Liver (tissue), 8 donors: ENCODE measurements at regions not wholly inside any gene's neighbourhood (a gene's known extent, or its start where the extent isn't known, plus 50 kb on each side); places are given as distances from the start of the nearest gene placed in this dataset.

ENCODE experiments used
- DNase-seq: peaks from one replicate; pipeline ENCODE4 v3.0.0-alpha.2; 2017; ENCODE audit warnings: low spot score
- H3K27ac ChIP-seq, 2 donors: one replicate each; pipeline ENCODE4 v1.7.0; 2013; ENCODE audit warnings: inconsistent platforms in 2 of 2, low read length in 2 of 2, control low read depth in 1 of 2, low read depth in 1 of 2, mild to moderate bottlenecking in 1 of 2
- H3K27me3 ChIP-seq, 4 donors: one replicate each; pipeline versions ENCODE4 v1.6.1 to v1.7.0; 2013; ENCODE audit warnings: low read length in 3 of 4, inconsistent platforms in 1 of 4, mild to moderate bottlenecking in 1 of 4, moderate library complexity in 1 of 4; ENCODE audit not compliant: control insufficient read depth in 4 of 4, insufficient read depth in 4 of 4
- H3K36me3 ChIP-seq, 4 donors: one replicate each; pipeline versions ENCODE4 v1.6.1 to v1.7.0; 2013; ENCODE audit warnings: low read length in 3 of 4, mild to moderate bottlenecking in 3 of 4, low read depth in 1 of 4, moderate library complexity in 1 of 4; ENCODE audit not compliant: control insufficient read depth in 4 of 4, insufficient read depth in 3 of 4
- H3K4me1 ChIP-seq, 4 donors: one replicate each; pipeline versions ENCODE4 v1.6.1 to v1.7.0; 2013; ENCODE audit warnings: low read length in 3 of 4, mild to moderate bottlenecking in 3 of 4, moderate library complexity in 1 of 4; ENCODE audit not compliant: control insufficient read depth in 4 of 4, insufficient read depth in 4 of 4
- H3K4me3 ChIP-seq, 3 donors: one replicate each; pipeline versions ENCODE4 v1.6.1 to v1.7.0; 2013; ENCODE audit warnings: low read length in 3 of 3, control low read depth in 1 of 3, low read depth in 1 of 3, mild to moderate bottlenecking in 1 of 3
- H3K9ac ChIP-seq, 2 donors: one replicate each; pipeline ENCODE4 v1.7.0; 2013; ENCODE audit warnings: low read length in 2 of 2, mild to moderate bottlenecking in 2 of 2, moderate library complexity in 2 of 2, control low read depth in 1 of 2, low read depth in 1 of 2
- H3K9me3 ChIP-seq, 4 donors: one replicate each; pipeline versions ENCODE4 v1.6.1 to v1.7.0; 2013; ENCODE audit warnings: low read length in 3 of 4; ENCODE audit not compliant: control insufficient read depth in 4 of 4
- EGR1 ChIP-seq, 2 donors: IDR thresholded peaks; 2 replicates each; pipeline ENCODE4 v1.6.1; 2016 to 2018; ENCODE audit warnings: antibody characterized with exemption in 2 of 2, low read depth in 2 of 2
- FOXA1 ChIP-seq: IDR thresholded peaks from 2 replicates; pipeline ENCODE4 v1.6.1; 2016; ENCODE audit warnings: antibody characterized with exemption
- FOXA2 ChIP-seq: IDR thresholded peaks from 2 replicates; pipeline ENCODE4 v1.6.1; 2016; ENCODE audit warnings: antibody characterized with exemption
- GABPA ChIP-seq, 2 donors: IDR thresholded peaks in 1 of 2; conservative IDR thresholded peaks in 1 of 2; 2 replicates each; pipeline ENCODE4 v1.6.1; 2016; ENCODE audit warnings: antibody characterized with exemption in 2 of 2, mild to moderate bottlenecking in 1 of 2, moderate library complexity in 1 of 2
- HNF4A ChIP-seq, 2 donors: conservative IDR thresholded peaks; 2 replicates each; pipeline ENCODE4 v1.6.1; 2016; ENCODE audit warnings: antibody characterized with exemption in 2 of 2, mild to moderate bottlenecking in 2 of 2
- HNF4G ChIP-seq: IDR thresholded peaks from 2 replicates; pipeline ENCODE4 v1.6.1; 2016; ENCODE audit warnings: antibody characterized with exemption
- JUND ChIP-seq, 2 donors: IDR thresholded peaks; 2 replicates each; pipeline ENCODE4 v1.6.1; 2016; ENCODE audit warnings: antibody characterized with exemption in 2 of 2
- NR2F2 ChIP-seq: IDR thresholded peaks from 2 replicates; pipeline ENCODE4 v1.6.1; 2016; ENCODE audit warnings: antibody characterized with exemption
- RAD21 ChIP-seq, 2 donors: IDR thresholded peaks; 2 replicates each; pipeline ENCODE4 v1.6.1; 2016; ENCODE audit warnings: antibody characterized with exemption in 2 of 2, mild to moderate bottlenecking in 2 of 2
- RXRA ChIP-seq, 2 donors: IDR thresholded peaks; 2 replicates each; pipeline ENCODE4 v1.6.1; 2017 to 2018; ENCODE audit warnings: antibody characterized with exemption in 2 of 2, mild to moderate bottlenecking in 1 of 2
- SP1 ChIP-seq: IDR thresholded peaks from 2 replicates; pipeline ENCODE4 v1.6.1; 2018; ENCODE audit warnings: antibody characterized with exemption, mild to moderate bottlenecking
- TAF1 ChIP-seq: conservative IDR thresholded peaks from 2 replicates; pipeline ENCODE4 v1.6.1; 2016; ENCODE audit warnings: antibody characterized with exemption, mild to moderate bottlenecking
- YY1 ChIP-seq: IDR thresholded peaks from 2 replicates; pipeline ENCODE4 v1.6.1; 2016; ENCODE audit warnings: antibody characterized with exemption, mild to moderate bottlenecking
- WGBS: extraction: QIAGEN DNeasy Blood & Tissue Kit; methylation state at CpG from one replicate; pipeline ENCODE4 v1.1.7; 2013; 5-methylcytosine and 5-hydroxymethylcytosine counted together
- TF ChIP-seq, protein P1 (sequence below): IDR thresholded peaks from 2 replicates; pipeline ENCODE4 v1.6.1; 2016; ENCODE audit warnings: antibody characterized with exemption
- TF ChIP-seq, protein P2 (sequence below): IDR thresholded peaks from 2 replicates; pipeline ENCODE4 v1.6.1; 2016; ENCODE audit warnings: antibody characterized with exemption
- TF ChIP-seq, protein P3 (sequence below): IDR thresholded peaks from 2 replicates; pipeline ENCODE4 v1.6.1; 2016; ENCODE audit warnings: antibody characterized with exemption
- TF ChIP-seq, protein P4 (sequence below): fragments of 150-350 bp; IDR thresholded peaks from 2 replicates; pipeline ENCODE4 v1.5.1; 2017; ENCODE audit warnings: improper control_type of control experiment, low read depth, low read length; ENCODE audit not compliant: missing input control
- TF ChIP-seq, protein P5 (sequence below): IDR thresholded peaks from 2 replicates; pipeline ENCODE4 v1.6.1; 2016; ENCODE audit warnings: antibody characterized with exemption, mild to moderate bottlenecking
- donor health status: healthy.
- donor health status: healthy.
- donor health status: healthy.
- donor health status: healthy.
- donor health status: healthy.

DNA sequence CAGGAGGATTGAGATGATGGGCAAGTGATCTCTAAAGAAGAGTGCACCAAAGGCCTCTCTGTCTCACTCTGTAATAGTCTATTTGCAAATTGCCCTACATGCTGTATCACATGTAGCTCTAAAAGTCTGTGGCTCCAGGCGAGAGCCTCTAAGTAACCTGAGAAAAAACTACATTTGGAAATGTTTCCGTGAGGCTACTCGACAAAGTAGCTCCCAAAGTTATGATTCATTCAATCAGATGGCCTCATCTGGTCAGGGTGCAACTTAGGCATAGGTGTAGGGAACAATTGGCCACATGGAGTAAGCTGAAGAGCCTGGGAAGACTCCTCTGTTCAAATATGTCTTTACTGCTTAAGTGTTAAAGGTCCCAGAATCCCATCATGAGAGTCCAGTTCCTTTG is 155.4 kb upstream of the PLEKHG7 start:
- Histone ChIP-seq H3K27ac (peak overlapping the region; percentile 81 to 90), H3K4me1 (peaks cover 7 to 43% (median 36%) of the 10 kb centered on the region in 4 donors), H3K36me3 (no peaks in the 10 kb centered on the region), H3K27me3 (no peaks in the 10 kb centered on the region), H3K9me3 (no peaks in the 10 kb centered on the region), H3K9ac (no peak overlapping the region), H3K4me3 (no peak overlapping the region)
- TF ChIP-seq GABPA (IDR thresholded peaks at IDR 0.05 in 1 of 2, conservative IDR thresholded peaks at IDR 0.05 in 1 of 2), result no peak
- peak in 1 of 2 donors; percentile 2 for TF ChIP-seq JUND (IDR thresholded peaks at IDR 0.05)
- WGBS, result 53% methylated on average over 3 of the region's 3 CpGs
- no peak for DNase-seq

DNA sequence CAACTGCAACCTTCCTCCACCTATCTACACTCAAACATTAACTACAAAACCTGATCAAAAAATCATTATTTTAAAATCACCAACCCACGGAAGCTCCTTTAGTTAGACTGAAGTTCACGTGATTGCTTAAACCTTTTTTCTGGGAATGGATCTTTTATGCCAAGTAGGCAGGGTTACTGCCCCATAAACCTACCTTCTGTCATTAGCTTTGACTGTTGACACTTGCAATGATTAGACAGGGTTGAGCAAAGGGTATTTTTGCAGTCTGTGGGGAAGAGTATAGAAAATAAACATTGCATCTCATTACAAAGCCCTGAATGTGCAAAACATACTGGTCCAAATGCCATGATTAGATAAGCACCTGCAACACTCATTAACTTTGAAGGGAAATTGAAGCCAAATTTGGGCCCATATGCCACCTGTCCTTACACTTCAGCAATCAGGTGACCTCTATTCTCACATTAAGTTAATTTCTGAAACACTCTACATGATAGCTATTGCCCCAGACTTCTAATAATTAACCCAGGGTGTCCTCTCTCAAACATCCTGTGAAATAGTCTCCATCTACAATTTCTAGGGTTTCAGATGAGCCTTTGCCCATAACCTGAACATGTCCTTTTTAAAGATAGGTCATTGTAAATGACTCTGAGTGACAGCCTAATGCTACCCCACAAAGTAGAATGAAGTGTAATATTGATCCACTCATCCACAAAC is 156.0 kb upstream of the PLEKHG7 start:
- TF ChIP-seq RAD21 (IDR thresholded peaks at IDR 0.05), result peak; percentile 39 to 55
- TF ChIP-seq HNF4A (conservative IDR thresholded peaks at IDR 0.05), result peak; percentile 72 to 74
- peak; percentile 88 for TF ChIP-seq FOXA2
- TF ChIP-seq EGR1 (IDR thresholded peaks at IDR 0.05; ENCODE audit: low read depth in 2 of 2), result no peak
- TF ChIP-seq, protein P1, sequence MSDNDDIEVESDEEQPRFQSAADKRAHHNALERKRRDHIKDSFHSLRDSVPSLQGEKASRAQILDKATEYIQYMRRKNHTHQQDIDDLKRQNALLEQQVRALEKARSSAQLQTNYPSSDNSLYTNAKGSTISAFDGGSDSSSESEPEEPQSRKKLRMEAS, result no peak
- peak; percentile 91 for TF ChIP-seq FOXA1
- TF ChIP-seq, protein P2, sequence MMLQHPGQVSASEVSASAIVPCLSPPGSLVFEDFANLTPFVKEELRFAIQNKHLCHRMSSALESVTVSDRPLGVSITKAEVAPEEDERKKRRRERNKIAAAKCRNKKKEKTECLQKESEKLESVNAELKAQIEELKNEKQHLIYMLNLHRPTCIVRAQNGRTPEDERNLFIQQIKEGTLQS, result no peak
- TF ChIP-seq, protein P3, sequence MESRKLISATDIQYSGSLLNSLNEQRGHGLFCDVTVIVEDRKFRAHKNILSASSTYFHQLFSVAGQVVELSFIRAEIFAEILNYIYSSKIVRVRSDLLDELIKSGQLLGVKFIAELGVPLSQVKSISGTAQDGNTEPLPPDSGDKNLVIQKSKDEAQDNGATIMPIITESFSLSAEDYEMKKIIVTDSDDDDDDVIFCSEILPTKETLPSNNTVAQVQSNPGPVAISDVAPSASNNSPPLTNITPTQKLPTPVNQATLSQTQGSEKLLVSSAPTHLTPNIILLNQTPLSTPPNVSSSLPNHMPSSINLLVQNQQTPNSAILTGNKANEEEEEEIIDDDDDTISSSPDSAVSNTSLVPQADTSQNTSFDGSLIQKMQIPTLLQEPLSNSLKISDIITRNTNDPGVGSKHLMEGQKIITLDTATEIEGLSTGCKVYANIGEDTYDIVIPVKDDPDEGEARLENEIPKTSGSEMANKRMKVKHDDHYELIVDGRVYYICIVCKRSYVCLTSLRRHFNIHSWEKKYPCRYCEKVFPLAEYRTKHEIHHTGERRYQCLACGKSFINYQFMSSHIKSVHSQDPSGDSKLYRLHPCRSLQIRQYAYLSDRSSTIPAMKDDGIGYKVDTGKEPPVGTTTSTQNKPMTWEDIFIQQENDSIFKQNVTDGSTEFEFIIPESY, result peak; percentile 84
- TF ChIP-seq, protein P4, sequence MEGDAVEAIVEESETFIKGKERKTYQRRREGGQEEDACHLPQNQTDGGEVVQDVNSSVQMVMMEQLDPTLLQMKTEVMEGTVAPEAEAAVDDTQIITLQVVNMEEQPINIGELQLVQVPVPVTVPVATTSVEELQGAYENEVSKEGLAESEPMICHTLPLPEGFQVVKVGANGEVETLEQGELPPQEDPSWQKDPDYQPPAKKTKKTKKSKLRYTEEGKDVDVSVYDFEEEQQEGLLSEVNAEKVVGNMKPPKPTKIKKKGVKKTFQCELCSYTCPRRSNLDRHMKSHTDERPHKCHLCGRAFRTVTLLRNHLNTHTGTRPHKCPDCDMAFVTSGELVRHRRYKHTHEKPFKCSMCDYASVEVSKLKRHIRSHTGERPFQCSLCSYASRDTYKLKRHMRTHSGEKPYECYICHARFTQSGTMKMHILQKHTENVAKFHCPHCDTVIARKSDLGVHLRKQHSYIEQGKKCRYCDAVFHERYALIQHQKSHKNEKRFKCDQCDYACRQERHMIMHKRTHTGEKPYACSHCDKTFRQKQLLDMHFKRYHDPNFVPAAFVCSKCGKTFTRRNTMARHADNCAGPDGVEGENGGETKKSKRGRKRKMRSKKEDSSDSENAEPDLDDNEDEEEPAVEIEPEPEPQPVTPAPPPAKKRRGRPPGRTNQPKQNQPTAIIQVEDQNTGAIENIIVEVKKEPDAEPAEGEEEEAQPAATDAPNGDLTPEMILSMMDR, result no peak
- TF ChIP-seq TAF1, result peak; percentile 37
- peak; percentile 50 to 54 for TF ChIP-seq JUND (IDR thresholded peaks at IDR 0.05)
- TF ChIP-seq NR2F2, result peak; percentile 14
- TF ChIP-seq YY1, result peak; percentile 75
- peak; percentile 96 for TF ChIP-seq SP1
- peak; percentile 89 to 94 for TF ChIP-seq RXRA (IDR thresholded peaks at IDR 0.05)
- TF ChIP-seq GABPA (IDR thresholded peaks at IDR 0.05 in 1 of 2, conservative IDR thresholded peaks at IDR 0.05 in 1 of 2), result no peak
- TF ChIP-seq, protein P5, sequence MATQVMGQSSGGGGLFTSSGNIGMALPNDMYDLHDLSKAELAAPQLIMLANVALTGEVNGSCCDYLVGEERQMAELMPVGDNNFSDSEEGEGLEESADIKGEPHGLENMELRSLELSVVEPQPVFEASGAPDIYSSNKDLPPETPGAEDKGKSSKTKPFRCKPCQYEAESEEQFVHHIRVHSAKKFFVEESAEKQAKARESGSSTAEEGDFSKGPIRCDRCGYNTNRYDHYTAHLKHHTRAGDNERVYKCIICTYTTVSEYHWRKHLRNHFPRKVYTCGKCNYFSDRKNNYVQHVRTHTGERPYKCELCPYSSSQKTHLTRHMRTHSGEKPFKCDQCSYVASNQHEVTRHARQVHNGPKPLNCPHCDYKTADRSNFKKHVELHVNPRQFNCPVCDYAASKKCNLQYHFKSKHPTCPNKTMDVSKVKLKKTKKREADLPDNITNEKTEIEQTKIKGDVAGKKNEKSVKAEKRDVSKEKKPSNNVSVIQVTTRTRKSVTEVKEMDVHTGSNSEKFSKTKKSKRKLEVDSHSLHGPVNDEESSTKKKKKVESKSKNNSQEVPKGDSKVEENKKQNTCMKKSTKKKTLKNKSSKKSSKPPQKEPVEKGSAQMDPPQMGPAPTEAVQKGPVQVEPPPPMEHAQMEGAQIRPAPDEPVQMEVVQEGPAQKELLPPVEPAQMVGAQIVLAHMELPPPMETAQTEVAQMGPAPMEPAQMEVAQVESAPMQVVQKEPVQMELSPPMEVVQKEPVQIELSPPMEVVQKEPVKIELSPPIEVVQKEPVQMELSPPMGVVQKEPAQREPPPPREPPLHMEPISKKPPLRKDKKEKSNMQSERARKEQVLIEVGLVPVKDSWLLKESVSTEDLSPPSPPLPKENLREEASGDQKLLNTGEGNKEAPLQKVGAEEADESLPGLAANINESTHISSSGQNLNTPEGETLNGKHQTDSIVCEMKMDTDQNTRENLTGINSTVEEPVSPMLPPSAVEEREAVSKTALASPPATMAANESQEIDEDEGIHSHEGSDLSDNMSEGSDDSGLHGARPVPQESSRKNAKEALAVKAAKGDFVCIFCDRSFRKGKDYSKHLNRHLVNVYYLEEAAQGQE, result peak; percentile 15
- TF ChIP-seq HNF4G, result peak; percentile 54
- Histone ChIP-seq H3K9ac (no peak overlapping the region), H3K36me3 (no peaks in the 10 kb centered on the region), H3K9me3 (no peaks in the 10 kb centered on the region), H3K27me3 (no peaks in the 10 kb centered on the region), H3K27ac (peak overlapping the region; percentile 81 to 90), H3K4me1 (peaks cover 5 to 43% (median 35%) of the 10 kb centered on the region in 4 donors), H3K4me3 (no peak overlapping the region)
- DNase-seq, result no peak
- WGBS, result 29% methylated on average over 2 of the region's 2 CpGs
